Tibial nerve (tissue), 4 donors: ENCODE measurements at regions not wholly inside any gene's neighbourhood (a gene's known extent, or its start where the extent isn't known, plus 50 kb on each side); places are given as distances from the start of the nearest gene placed in this dataset.

Experiments used
- DNase-seq, 2 donors: peaks; one replicate each; pipeline ENCODE4 v3.0.0-alpha.2; 2019; ENCODE audit warnings: low spot score in 2 of 2
- H3K27ac ChIP-seq, 4 donors: fragments of 200-600 bp; sonication (generic) in 3 of 4; one replicate each; pipeline ENCODE4 v1.5.1; 2017 to 2019; ENCODE audit warnings: mild to moderate bottlenecking in 1 of 4
- H3K27me3 ChIP-seq, 2 donors: fragments of 200-600 bp; sonication (generic) in 1 of 2; one replicate each; pipeline versions ENCODE4 v1.5.1 to v1.6.0; 2017 to 2019
- H3K36me3 ChIP-seq, 3 donors: fragments of 200-600 bp; sonication (generic); one replicate each; pipeline ENCODE4 v1.5.1; 2018 to 2019
- H3K4me1 ChIP-seq, 4 donors: fragments of 200-600 bp; sonication (generic) in 3 of 4; one replicate each; pipeline ENCODE4 v1.5.1; 2017 to 2019
- H3K4me3 ChIP-seq, 4 donors: fragments of 200-600 bp; sonication (generic) in 3 of 4; one replicate each; pipeline ENCODE4 v1.5.1; 2017 to 2019; ENCODE audit warnings: mild to moderate bottlenecking in 1 of 4, moderate library complexity in 1 of 4
- H3K9me3 ChIP-seq, 4 donors: fragments of 200-600 bp; sonication (generic) in 3 of 4; one replicate each; pipeline ENCODE4 v1.5.1; 2017 to 2019
- CTCF ChIP-seq, 5 experiments: fragments of 200-600 bp in 3 of 5; fragments of 450-650 bp in 2 of 5; sonication (generic) in 3 of 5; IDR thresholded peaks; one replicate each; pipeline ENCODE4 v1.5.1; 2016 to 2019; ENCODE audit warnings: antibody characterized with exemption in 5 of 5, mild to moderate bottlenecking in 3 of 5, moderate library complexity in 2 of 5
- EP300 ChIP-seq, 2 donors: sonication (generic); formaldehyde crosslinking; IDR thresholded peaks; one replicate each; pipeline ENCODE4 v1.6.1; 2017; ENCODE audit warnings: antibody characterized with exemption in 2 of 2, mild to moderate bottlenecking in 1 of 2
- POLR2A ChIP-seq, 2 donors: fragments of 450-650 bp; IDR thresholded peaks; one replicate each; pipeline ENCODE4 v1.6.1; 2017; ENCODE audit warnings: antibody characterized with exemption in 2 of 2, mild to moderate bottlenecking in 2 of 2, moderate library complexity in 2 of 2
- WGBS, 2 donors: methylation state at CpG; one replicate each; pipeline ENCODE4 v1.1.5; 2018; 5-methylcytosine and 5-hydroxymethylcytosine counted together

- no peak for DNase-seq
- no peak overlapping the region for H3K4me3 ChIP-seq
- H3K36me3 ChIP-seq, result no peaks in the 10 kb centered on the region
- peaks cover 0 to 15% (median 0%) of the 10 kb centered on the region in 4 donors for H3K9me3 ChIP-seq
- no peaks in the 10 kb centered on the region for H3K27me3 ChIP-seq
- H3K27ac ChIP-seq, result no peak overlapping the region
- no peaks in the 10 kb centered on the region for H3K4me1 ChIP-seq
- 83 to 87% methylated on average over 6 of the region's 6 CpGs for WGBS, 2 donors
- TF ChIP-seq CTCF (IDR thresholded peaks at IDR 0.05) (no peak), EP300 (IDR thresholded peaks at IDR 0.05) (no peak), POLR2A (IDR thresholded peaks at IDR 0.05) (no peak)
Observed at GRCh38 chr10:21427804-21428481, 97.5 kb downstream of the SKIDA1 start.

GRCh38 chr10:21424459-21424861 lies 101.0 kb downstream of the SKIDA1 start:
- no peaks in the 10 kb centered on the region for H3K36me3 ChIP-seq
- no peak for DNase-seq
- H3K4me3 ChIP-seq, result no peak overlapping the region
- H3K27me3 ChIP-seq, result no peaks in the 10 kb centered on the region
- no peak overlapping the region for H3K27ac ChIP-seq
- WGBS, 2 donors, result 37 to 54% methylated on average over 3 of the region's 3 CpGs
- H3K9me3 ChIP-seq, result peaks cover 0 to 15% (median 0%) of the 10 kb centered on the region in 4 donors
- TF ChIP-seq CTCF (IDR thresholded peaks at IDR 0.05) (no peak), POLR2A (IDR thresholded peaks at IDR 0.05) (no peak), EP300 (IDR thresholded peaks at IDR 0.05) (no peak)
- no peaks in the 10 kb centered on the region for H3K4me1 ChIP-seq

- TF ChIP-seq EP300 (IDR thresholded peaks at IDR 0.05), result no peak
- no peak for TF ChIP-seq POLR2A (IDR thresholded peaks at IDR 0.05)
- no peak for TF ChIP-seq CTCF (IDR thresholded peaks at IDR 0.05)
- DNase-seq, result no peak
- Histone ChIP-seq H3K4me1 (no peaks in the 10 kb centered on the region), H3K4me3 (no peak overlapping the region), H3K9me3 (peaks cover 0 to 15% (median 0%) of the 10 kb centered on the region in 4 donors), H3K27me3 (no peaks in the 10 kb centered on the region), H3K36me3 (no peaks in the 10 kb centered on the region), H3K27ac (no peak overlapping the region)
- WGBS, 2 donors, result 91 to 92% methylated on average over 5 of the region's 5 CpGs
Observed at GRCh38 chr10:21423850-21424249, 101.6 kb downstream of the SKIDA1 start.

- Histone ChIP-seq H3K36me3 (no peaks in the 10 kb centered on the region), H3K9me3 (peaks cover 0 to 15% (median 0%) of the 10 kb centered on the region in 4 donors), H3K4me3 (no peak overlapping the region), H3K4me1 (no peaks in the 10 kb centered on the region), H3K27me3 (no peaks in the 10 kb centered on the region), H3K27ac (no peak overlapping the region)
- no peak for DNase-seq
- no peak for TF ChIP-seq EP300 (IDR thresholded peaks at IDR 0.05)
- no peak for TF ChIP-seq POLR2A (IDR thresholded peaks at IDR 0.05)
- no peak for TF ChIP-seq CTCF (IDR thresholded peaks at IDR 0.05)
- WGBS, 2 donors, result 79 to 83% methylated on average over 2 of the region's 2 CpGs
Observed at GRCh38 chr10:21423338-21423737, 102.1 kb downstream of the SKIDA1 start.

GRCh38 chr10:21421794-21422193 lies 103.7 kb downstream of the SKIDA1 start:
- DNase-seq, result no peak
- Histone ChIP-seq H3K9me3 (peaks cover 0 to 5% (median 0%) of the 10 kb centered on the region in 4 donors), H3K4me1 (no peaks in the 10 kb centered on the region), H3K4me3 (no peak overlapping the region), H3K27ac (no peak overlapping the region), H3K36me3 (no peaks in the 10 kb centered on the region), H3K27me3 (no peaks in the 10 kb centered on the region)
- TF ChIP-seq EP300 (IDR thresholded peaks at IDR 0.05) (no peak), CTCF (IDR thresholded peaks at IDR 0.05) (no peak), POLR2A (IDR thresholded peaks at IDR 0.05) (no peak)
- WGBS, 2 donors, result 91 to 93% methylated on average over 4 of the region's 4 CpGs
